AG04450 (cell line): ENCODE measurements at regions not wholly inside any gene's neighbourhood (a gene's known extent, or its start where the extent isn't known, plus 50 kb on each side); places are given as distances from the start of the nearest gene placed in this dataset.
A peak's percentile ranks its signal among the peaks of the same experiment; 100 is the strongest.
"Not testable (repeated sequence)": the region's sequence is repeated elsewhere in the genome, so short reads cannot be mapped to it uniquely, and the experiment has no call there.

Experiments
- CTCF ChIA-PET: fragments of 300-600, 350-600 bp; formaldehyde crosslinking; extraction: SDS; loops from one replicate; lab custom pipeline; 2022; ENCODE audit warnings: antibody characterized with exemption, inconsistent platforms; lab: Charles Lee
- POLR2A ChIA-PET: fragments of 350-600 bp; formaldehyde crosslinking; extraction: SDS; loops from one replicate; lab custom pipeline; 2021; ENCODE audit warnings: antibody characterized with exemption, inconsistent platforms; lab: Yijun Ruan, JAX
- DNase-seq: peaks from one replicate; pipeline ENCODE4 v3.0.0-alpha.2; 2011; ENCODE audit warnings: low read depth, low spot score
- H3K27ac ChIP-seq: one replicate; pipeline ENCODE4 v1.5.1; 2012; ENCODE audit warnings: low read depth, low read length, control low read depth
- H3K27me3 ChIP-seq: one replicate; pipeline ENCODE4 v1.6.0; 2012; ENCODE audit warnings: low read length; ENCODE audit not compliant: control insufficient read depth, insufficient read depth
- H3K4me3 ChIP-seq: 2 replicates; pipeline ENCODE4 v1.5.1; 2011; ENCODE audit warnings: mild to moderate bottlenecking, low read depth, low read length, control low read depth
- H3K9me3 ChIP-seq: 2 replicates; pipeline ENCODE4 v1.5.1; 2012; ENCODE audit warnings: low read length; ENCODE audit not compliant: control insufficient read depth, insufficient read depth
- CTCF ChIP-seq: IDR thresholded peaks from 2 replicates; pipeline ENCODE4 v1.5.1; 2011; ENCODE audit warnings: low read depth, low read length, control low read depth, inconsistent platforms

- H3K4me3 ChIP-seq: no peak overlapping the region
- no peak overlapping the region for H3K27ac ChIP-seq
- H3K9me3 ChIP-seq: no peaks in the 10 kb centered on the region
- DNase-seq: no peak
- POLR2A ChIA-PET: no interaction called here
- TF ChIP-seq CTCF: no peak
- H3K27me3 ChIP-seq: no peaks in the 10 kb centered on the region
- CTCF ChIA-PET: interaction anchor here (0.9 kb wide), 1 partner anchor 698 kb away, joined by 3 read pairs; no protein-coding TSS in a partner anchor
Observed at GRCh38 chr6:105526225-105526872, 123.5 kb upstream of the PREP start.

- Histone ChIP-seq H3K4me3 (no peak overlapping the region), H3K27me3 (no peaks in the 10 kb centered on the region), H3K27ac (no peak overlapping the region), H3K9me3 (no peaks in the 10 kb centered on the region)
- CTCF ChIA-PET: no interaction called here
- no peak for TF ChIP-seq CTCF
- DNase-seq: peak; percentile 4
- POLR2A ChIA-PET: no interaction called here
Observed at GRCh38 chr6:105522626-105523322, 119.9 kb upstream of the PREP start.

- Histone ChIP-seq H3K4me3 (no peak overlapping the region), H3K27ac (no peak overlapping the region), H3K27me3 (no peaks in the 10 kb centered on the region), H3K9me3 (no peaks in the 10 kb centered on the region)
- DNase-seq: no peak
- no peak for TF ChIP-seq CTCF
- POLR2A ChIA-PET: no interaction called here
- CTCF ChIA-PET: no interaction called here
Observed at GRCh38 chr6:105519954-105520353, 117.1 kb upstream of the PREP start.

GRCh38 chr6:105518993-105519392, 116.1 kb upstream of the PREP start:
- H3K9me3 ChIP-seq, H3K27ac ChIP-seq, H3K27me3 ChIP-seq, POLR2A ChIA-PET, DNase-seq, H3K4me3 ChIP-seq, CTCF ChIA-PET: not testable (repeated sequence)

GRCh38 chr6:105515054-105515453, 112.2 kb upstream of the PREP start:
- Histone ChIP-seq H3K4me3 (no peak overlapping the region), H3K27me3 (no peaks in the 10 kb centered on the region), H3K27ac (no peak overlapping the region), H3K9me3 (no peaks in the 10 kb centered on the region)
- no peak for TF ChIP-seq CTCF
- POLR2A ChIA-PET: no interaction called here
- DNase-seq: no peak
- CTCF ChIA-PET: no interaction called here
